ENCODE measurements at regions not wholly inside any gene's neighbourhood (a gene's known extent, or its start where the extent isn't known, plus 50 kb on each side); places are given as distances from the start of the nearest gene placed in this dataset.

- Histone ChIP-seq H3K4me1 (no peaks in the 10 kb centered on the region), H3K27me3 (no peaks in the 10 kb centered on the region), H3K9me3 (replicated peaks) (no peaks in the 10 kb centered on the region), H3K36me3 (no peaks in the 10 kb centered on the region; the same call in 1 of the 2 replicates), H3K4me3 (no peak overlapping the region), H3K27ac (no peak overlapping the region)
- no peak for DNase-seq
These were observed 195.8 kb upstream of the KLF12 start for GRCh38 chr13:74329962-74330361.

- DNase-seq = peak; percentile 59 to 81
- Histone ChIP-seq H3K27me3 (no peaks in the 10 kb centered on the region), H3K9me3 (replicated peaks) (no peaks in the 10 kb centered on the region), H3K4me1 (peaks cover 2% of the 10 kb centered on the region; the same call in 1 of the 2 replicates), H3K27ac (no peak overlapping the region), H3K4me3 (0 out of 2 replicates have a peak overlapping the region, but pooled peaks have one; percentile 4), H3K36me3 (no peaks in the 10 kb centered on the region; the same call in 1 of the 2 replicates)
These were observed 190.9 kb upstream of the KLF12 start for GRCh38 chr13:74325106-74325505.

GRCh38 chr13:74324338-74324737, 190.1 kb upstream of the KLF12 start:
- H3K27ac ChIP-seq = no peak overlapping the region
- no peaks in the 10 kb centered on the region; the same call in 1 of the 2 replicates for H3K36me3 ChIP-seq
- no peak overlapping the region for H3K4me3 ChIP-seq
- no peaks in the 10 kb centered on the region for H3K27me3 ChIP-seq
- H3K9me3 ChIP-seq (replicated peaks) = no peaks in the 10 kb centered on the region
- no peak for DNase-seq
- peaks cover 2% of the 10 kb centered on the region; the same call in 1 of the 2 replicates for H3K4me1 ChIP-seq

DNA sequence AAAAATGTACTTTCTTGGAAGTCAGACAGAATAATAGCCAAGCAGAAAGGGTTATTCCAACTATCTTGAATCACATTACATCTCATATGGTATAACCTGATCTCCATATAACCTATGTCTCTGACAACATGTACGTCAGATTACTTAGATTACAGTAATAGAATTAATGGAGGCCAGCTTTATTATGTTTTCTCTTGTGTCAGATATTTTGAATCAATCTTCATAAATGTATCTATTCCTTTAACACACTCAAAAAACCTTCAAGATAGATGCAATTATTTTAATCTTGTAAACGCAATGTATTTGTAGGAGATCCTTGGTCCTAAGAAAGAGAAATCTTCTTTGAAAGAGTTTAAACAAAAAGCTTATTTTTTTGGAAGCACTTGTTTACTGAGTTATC, 188.4 kb upstream of the KLF12 start:
- no peak overlapping the region for H3K4me3 ChIP-seq
- no peak overlapping the region for H3K27ac ChIP-seq
- no peaks in the 10 kb centered on the region; the same call in 1 of the 2 replicates for H3K36me3 ChIP-seq
- peaks cover 2% of the 10 kb centered on the region; the same call in 1 of the 2 replicates for H3K4me1 ChIP-seq
- DNase-seq = no peak
- no peaks in the 10 kb centered on the region for H3K27me3 ChIP-seq
- H3K9me3 ChIP-seq (replicated peaks) = no peaks in the 10 kb centered on the region

GRCh38 chr13:74320282-74320681, 186.1 kb upstream of the KLF12 start:
- Histone ChIP-seq H3K36me3 (no peaks in the 10 kb centered on the region), H3K4me1 (peaks cover 2% of the 10 kb centered on the region; the same call in 1 of the 2 replicates), H3K9me3 (replicated peaks) (no peaks in the 10 kb centered on the region), H3K4me3 (no peak overlapping the region), H3K27ac (no peak overlapping the region), H3K27me3 (no peaks in the 10 kb centered on the region)
- no peak for DNase-seq

- no peak for DNase-seq
- Histone ChIP-seq H3K27me3 (no peaks in the 10 kb centered on the region), H3K4me3 (no peak overlapping the region), H3K4me1 (no peaks in the 10 kb centered on the region), H3K9me3 (replicated peaks) (no peaks in the 10 kb centered on the region), H3K27ac (no peak overlapping the region), H3K36me3 (no peaks in the 10 kb centered on the region)
These were observed 182.3 kb upstream of the KLF12 start for GRCh38 chr13:74316547-74316946.

GRCh38 chr13:74306496-74306895, 172.3 kb upstream of the KLF12 start:
- Histone ChIP-seq H3K9me3 (replicated peaks) (no peaks in the 10 kb centered on the region), H3K4me3 (no peak overlapping the region), H3K27ac (no peak overlapping the region), H3K36me3 (no peaks in the 10 kb centered on the region), H3K27me3 (no peaks in the 10 kb centered on the region), H3K4me1 (peaks cover 13% of the 10 kb centered on the region; the same call in 1 of the 2 replicates)
- peak; percentile 9 to 47 for DNase-seq

GRCh38 chr13:74305876-74306275, 171.7 kb upstream of the KLF12 start:
- Histone ChIP-seq H3K27ac (no peak overlapping the region), H3K36me3 (no peaks in the 10 kb centered on the region), H3K4me3 (no peak overlapping the region), H3K9me3 (replicated peaks) (no peaks in the 10 kb centered on the region), H3K27me3 (no peaks in the 10 kb centered on the region), H3K4me1 (peaks cover 13% of the 10 kb centered on the region; the same call in 1 of the 2 replicates)
- peak in 1 of 2 experiments; percentile 49 for DNase-seq

DNA sequence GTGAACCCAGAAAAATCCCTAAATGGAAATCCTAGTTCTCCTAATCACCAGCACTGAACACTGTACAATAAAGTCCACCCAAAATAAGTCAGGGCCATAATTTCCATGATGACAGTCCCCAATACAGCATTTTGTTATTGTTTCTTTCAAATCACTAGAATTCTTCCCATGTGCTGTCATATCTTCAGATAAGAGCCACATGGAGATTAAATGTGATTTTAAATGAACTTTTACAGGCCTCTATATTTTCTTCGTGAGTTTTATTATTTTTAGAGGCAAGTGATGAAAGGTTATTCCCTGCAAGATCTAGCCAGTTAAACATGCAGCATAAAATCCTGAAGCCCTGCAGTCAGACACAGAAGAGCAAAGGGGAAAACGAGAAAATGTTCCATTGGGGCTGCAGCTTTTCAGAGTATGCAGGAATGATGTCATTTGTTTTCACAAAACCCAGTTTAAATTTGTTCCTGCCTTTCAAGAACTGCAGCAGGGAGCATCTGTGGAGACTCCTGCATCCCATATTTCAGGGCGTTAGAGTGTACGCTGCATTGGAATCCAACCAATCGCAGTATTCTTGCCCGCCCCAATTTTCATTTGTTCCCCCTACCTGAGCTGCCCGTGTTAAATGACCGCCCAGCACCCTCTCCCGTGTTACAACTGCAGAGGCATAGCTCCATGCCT, 167.2 kb upstream of the KLF12 start:
- no peaks in the 10 kb centered on the region for H3K9me3 ChIP-seq (replicated peaks)
- H3K4me3 ChIP-seq = no peak overlapping the region
- DNase-seq = no peak
- peaks cover 7% of the 10 kb centered on the region; the same call in 1 of the 2 replicates for H3K4me1 ChIP-seq
- no peak overlapping the region for H3K27ac ChIP-seq
- no peaks in the 10 kb centered on the region for H3K36me3 ChIP-seq
- H3K27me3 ChIP-seq = no peaks in the 10 kb centered on the region

DNA sequence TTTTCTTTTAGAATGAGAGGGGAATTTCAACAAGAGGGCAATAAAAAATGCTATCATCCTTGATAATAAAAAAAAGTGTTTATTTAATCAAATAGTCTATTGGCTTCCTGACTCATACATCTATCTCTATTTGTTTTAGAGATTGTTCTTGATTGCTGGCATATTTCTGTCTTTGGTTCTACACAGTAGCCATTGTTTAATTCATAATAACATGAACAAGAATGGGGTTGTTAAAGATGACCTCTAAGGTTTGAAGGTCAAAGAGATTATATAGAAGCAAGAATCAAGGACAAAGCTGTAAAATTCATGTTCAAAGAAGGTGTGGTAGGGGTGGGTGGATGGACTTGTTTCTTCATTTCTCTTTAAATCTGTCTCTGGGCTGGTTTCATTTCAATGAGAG, 166.0 kb upstream of the KLF12 start:
- no peaks in the 10 kb centered on the region for H3K36me3 ChIP-seq
- H3K4me3 ChIP-seq = no peak overlapping the region
- H3K27me3 ChIP-seq = no peaks in the 10 kb centered on the region
- no peaks in the 10 kb centered on the region for H3K9me3 ChIP-seq (replicated peaks)
- H3K4me1 ChIP-seq = no peaks in the 10 kb centered on the region
- DNase-seq = no peak
- no peak overlapping the region for H3K27ac ChIP-seq

GRCh38 chr13:74299721-74300120, 165.5 kb upstream of the KLF12 start:
- Histone ChIP-seq H3K9me3 (replicated peaks) (no peaks in the 10 kb centered on the region), H3K27ac (no peak overlapping the region)

GRCh38 chr13:74298923-74299322, 164.7 kb upstream of the KLF12 start:
- no peak overlapping the region for H3K4me3 ChIP-seq
- no peaks in the 10 kb centered on the region for H3K9me3 ChIP-seq (replicated peaks)
- DNase-seq = no peak
- H3K4me1 ChIP-seq = no peaks in the 10 kb centered on the region
- H3K27ac ChIP-seq = no peak overlapping the region
- H3K27me3 ChIP-seq = no peaks in the 10 kb centered on the region
- no peaks in the 10 kb centered on the region for H3K36me3 ChIP-seq

More at GRCh38 chr13:74299721-74300120, 165.5 kb upstream of the KLF12 start:
- H3K4me3 ChIP-seq = no peak overlapping the region
- no peaks in the 10 kb centered on the region for H3K4me1 ChIP-seq
- no peak for DNase-seq
- H3K36me3 ChIP-seq = no peaks in the 10 kb centered on the region
- H3K27me3 ChIP-seq = no peaks in the 10 kb centered on the region

GRCh38 chr13:74289861-74290773, 155.9 kb upstream of the KLF12 start:
- H3K27me3 ChIP-seq = no peaks in the 10 kb centered on the region
- peak; percentile 55 to 83 for DNase-seq
- H3K27ac ChIP-seq = peak overlapping the region; percentile 69
- H3K36me3 ChIP-seq = no peaks in the 10 kb centered on the region
- H3K9me3 ChIP-seq (replicated peaks) = no peaks in the 10 kb centered on the region
- H3K4me3 ChIP-seq = peak overlapping the region; percentile 50
- peaks cover 7% of the 10 kb centered on the region; the same call in 1 of the 2 replicates for H3K4me1 ChIP-seq

DNA sequence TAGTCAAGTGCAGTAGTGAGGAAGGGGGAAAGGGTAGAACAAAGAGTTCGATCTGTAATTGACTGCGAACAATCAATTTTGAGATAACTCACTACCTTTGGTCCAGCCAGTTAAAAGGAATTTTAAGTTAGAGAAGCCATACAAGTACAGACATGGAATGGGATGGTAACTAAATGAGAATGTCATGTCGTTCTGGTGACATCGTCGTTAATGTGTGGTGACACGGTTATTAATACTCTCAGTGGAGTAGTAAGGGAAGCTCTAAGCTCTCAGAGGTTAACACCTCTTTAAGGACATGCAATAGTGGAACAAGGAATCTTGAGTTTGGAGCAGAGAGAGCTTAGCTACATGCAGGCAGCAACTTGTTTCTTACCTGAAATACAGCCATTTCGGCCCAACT, 154.9 kb upstream of the KLF12 start:
- no peaks in the 10 kb centered on the region for H3K9me3 ChIP-seq (replicated peaks)
- DNase-seq = peak; percentile 13 to 60
- no peaks in the 10 kb centered on the region for H3K36me3 ChIP-seq
- H3K27me3 ChIP-seq = no peaks in the 10 kb centered on the region
- H3K27ac ChIP-seq = peak overlapping the region; percentile 69
- peak overlapping the region; percentile 50 for H3K4me3 ChIP-seq
- peaks cover 7% of the 10 kb centered on the region; the same call in 1 of the 2 replicates for H3K4me1 ChIP-seq

DNA sequence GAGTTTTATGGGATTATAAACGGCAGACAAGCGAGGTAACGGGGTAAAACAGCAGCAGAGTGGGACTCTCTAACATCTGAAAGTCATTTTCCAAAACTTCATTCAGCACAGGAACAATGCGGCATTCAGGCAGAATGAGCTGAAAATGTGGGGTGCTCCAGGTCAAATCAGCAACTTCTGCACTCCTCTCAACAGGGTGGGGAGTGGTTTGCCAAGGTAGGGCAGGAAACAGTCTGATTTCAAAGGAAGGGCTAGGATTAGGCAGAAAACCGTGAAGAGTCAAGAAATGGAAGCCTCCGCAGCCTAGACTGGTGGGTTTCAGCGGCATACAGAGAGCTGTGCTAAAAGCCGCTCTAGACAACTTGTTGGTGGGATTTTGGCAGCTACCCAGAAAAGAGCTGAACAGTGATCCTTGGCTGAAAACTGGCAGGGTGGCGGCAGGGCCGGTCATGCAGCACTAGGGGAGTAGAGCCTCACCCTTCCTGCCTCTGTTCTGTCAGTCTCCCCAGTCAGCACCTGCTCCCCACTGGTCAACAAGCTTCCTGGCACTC, 154.2 kb upstream of the KLF12 start:
- peak; percentile 89 to 94 for DNase-seq
- H3K9me3 ChIP-seq (replicated peaks) = no peaks in the 10 kb centered on the region
- no peaks in the 10 kb centered on the region for H3K27me3 ChIP-seq
- H3K4me1 ChIP-seq = peaks cover 7% of the 10 kb centered on the region; the same call in 1 of the 2 replicates
- H3K4me3 ChIP-seq = peak overlapping the region; percentile 50
- peak overlapping the region; percentile 69 for H3K27ac ChIP-seq
- no peaks in the 10 kb centered on the region for H3K36me3 ChIP-seq

All from SJCRH30 (cell line).